Activated naive CD4-positive, alpha-beta T cell (primary cell): ENCODE measurements at regions not wholly inside any gene's neighbourhood (a gene's known extent, or its start where the extent isn't known, plus 50 kb on each side); places are given as distances from the start of the nearest gene placed in this dataset.
"Not testable (repeated sequence)": the region's sequence is repeated elsewhere in the genome, so short reads cannot be mapped to it uniquely, and the experiment has no call there.

Source experiments
- DNase-seq, 4 experiments: peaks; one replicate each; lab custom pipeline; 2025; lab: John Stamatoyannopoulos, UW

GRCh38 chr14:38589747-38590350 lies 334.0 kb upstream of the CLEC14A start:
- DNase-seq, result no peak

GRCh38 chr14:38583471-38583870 lies 327.6 kb upstream of the CLEC14A start:
- no peak for DNase-seq

- DNase-seq, result no peak
Observed at GRCh38 chr14:38578278-38578681, 322.4 kb upstream of the CLEC14A start.

GRCh38 chr14:38567703-38568102 lies 311.8 kb upstream of the CLEC14A start:
- no peak for DNase-seq

GRCh38 chr14:38561657-38562056 lies 305.8 kb upstream of the CLEC14A start:
- no peak for DNase-seq

DNA sequence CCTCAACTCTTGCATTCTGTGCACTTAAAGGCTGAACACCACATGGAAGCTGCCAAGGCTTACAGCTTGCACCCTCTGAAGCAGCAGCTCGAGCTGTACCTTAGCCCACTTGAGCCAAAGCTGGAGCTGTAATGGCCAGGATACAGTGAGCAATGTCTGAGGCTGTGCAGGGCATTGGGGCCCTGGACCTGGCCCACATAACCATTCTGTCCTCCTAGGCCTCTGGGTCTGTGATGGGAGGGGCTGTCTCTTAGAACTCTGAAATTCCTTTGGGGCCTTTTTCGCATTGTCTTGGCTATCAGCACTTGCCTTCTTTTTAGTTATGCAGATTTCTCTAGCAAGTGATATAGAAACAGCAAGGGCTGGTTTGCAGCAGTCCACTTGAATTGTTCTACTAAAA lies 303.8 kb upstream of the CLEC14A start:
- DNase-seq, result no peak

DNA sequence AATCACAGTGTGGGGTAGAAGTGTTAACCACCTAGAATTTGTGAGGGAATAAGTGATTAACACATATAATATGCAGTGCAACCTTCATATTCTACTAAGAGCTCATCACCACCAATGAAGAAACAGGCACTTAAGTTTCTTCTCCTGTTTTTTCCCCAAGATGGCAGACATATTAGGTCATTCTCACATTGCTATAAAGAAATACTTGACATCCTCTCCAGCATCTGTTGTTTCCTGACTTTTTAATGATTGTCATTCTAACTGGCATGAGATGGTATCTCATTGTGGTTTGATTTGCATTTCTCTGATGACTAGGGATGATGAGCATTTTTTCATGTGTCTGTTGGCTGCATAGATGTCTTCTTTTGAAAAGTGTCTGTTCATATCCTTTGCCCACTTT lies 301.5 kb upstream of the CLEC14A start:
- not testable (repeated sequence) for DNase-seq

- no peak for DNase-seq
Observed at GRCh38 chr14:38556252-38556651, 300.4 kb upstream of the CLEC14A start.

- no peak for DNase-seq
Observed at GRCh38 chr14:38554026-38554425, 298.1 kb upstream of the CLEC14A start.

GRCh38 chr14:38553586-38553985 lies 297.7 kb upstream of the CLEC14A start:
- DNase-seq, result no peak

- DNase-seq, result no peak
Observed at GRCh38 chr14:38549564-38549963, 293.7 kb upstream of the CLEC14A start.

DNA sequence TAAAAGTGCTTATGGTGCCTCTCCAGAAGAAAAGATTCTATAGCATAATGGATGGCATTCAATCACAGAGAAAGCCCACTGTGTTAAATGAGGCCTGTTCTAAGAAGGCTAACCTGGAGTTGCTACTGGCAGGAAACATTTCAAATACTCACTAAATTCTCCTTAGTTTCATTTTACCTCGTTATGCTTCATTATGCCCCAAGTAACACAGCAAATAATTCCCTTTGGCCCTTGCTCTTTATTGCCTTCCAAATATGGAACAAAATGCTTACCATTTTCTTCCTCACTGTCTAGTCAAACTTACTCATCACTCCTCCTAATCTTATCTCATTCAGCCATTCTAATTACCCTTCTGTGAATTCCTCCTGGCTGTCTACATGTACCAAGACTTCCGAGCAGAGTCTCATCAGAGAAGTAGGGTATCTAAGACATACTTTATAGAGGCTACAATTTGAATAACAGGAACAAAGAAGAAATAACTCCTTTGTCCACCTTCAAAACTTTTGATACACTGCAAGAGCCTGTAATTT lies 292.1 kb upstream of the CLEC14A start:
- no peak for DNase-seq

- no peak for DNase-seq
Observed at GRCh38 chr14:38546932-38547551, 291.1 kb upstream of the CLEC14A start.

GRCh38 chr14:38544776-38545175 lies 288.9 kb upstream of the CLEC14A start:
- no peak for DNase-seq

- not testable (repeated sequence) for DNase-seq
Observed at GRCh38 chr14:38543851-38544250, 288.0 kb upstream of the CLEC14A start.

DNA sequence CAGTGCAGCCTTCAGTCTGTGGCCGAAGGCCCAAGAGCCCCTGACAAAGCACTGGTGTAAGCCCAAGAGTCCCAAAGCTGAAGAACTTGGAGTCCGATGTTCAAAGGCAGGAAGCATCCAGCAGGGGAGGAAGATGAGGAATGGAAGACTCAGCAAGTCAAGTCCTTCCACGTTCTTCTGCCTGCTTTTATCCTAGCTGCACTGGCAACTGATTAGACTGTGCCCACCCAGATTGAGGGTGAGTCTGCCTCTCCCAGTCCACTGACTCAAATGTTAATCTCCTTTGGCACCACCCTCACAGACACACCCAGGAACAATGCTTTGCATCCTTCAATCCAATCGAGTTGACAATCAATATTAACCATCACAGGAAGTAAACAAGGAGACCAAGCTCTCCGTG lies 282.2 kb upstream of the CLEC14A start:
- not testable (repeated sequence) for DNase-seq

DNA sequence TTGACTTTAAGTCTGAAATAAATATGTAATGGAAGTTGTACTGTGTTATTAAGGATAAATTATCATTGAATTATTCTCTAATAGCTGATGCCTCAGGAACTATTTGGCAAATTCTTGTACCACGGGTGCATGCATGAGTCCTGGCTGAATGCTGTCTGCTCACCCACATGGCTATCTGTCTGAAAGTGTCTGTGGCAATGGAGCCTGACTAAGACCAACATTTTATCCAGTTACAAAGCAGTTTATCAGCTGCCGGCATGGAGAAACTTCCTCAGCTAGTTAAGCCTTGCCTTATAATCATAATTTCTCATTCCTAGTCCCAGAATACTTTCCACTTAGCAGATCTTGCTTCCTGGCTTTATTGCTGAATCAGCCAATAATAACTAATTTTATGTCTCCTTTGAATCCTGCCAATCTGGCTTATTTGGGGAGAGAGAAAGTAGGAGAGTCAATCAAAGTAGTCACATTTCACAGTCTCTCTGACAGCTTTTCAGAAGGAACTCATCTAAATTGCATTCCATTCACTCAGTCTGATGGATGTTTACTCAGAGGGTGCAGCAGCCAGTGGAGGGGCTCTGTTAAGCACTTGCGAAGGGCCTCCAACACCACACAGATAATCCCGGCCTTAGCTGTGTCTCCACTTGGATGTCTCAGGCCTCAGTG lies 280.6 kb upstream of the CLEC14A start:
- no peak for DNase-seq

DNA sequence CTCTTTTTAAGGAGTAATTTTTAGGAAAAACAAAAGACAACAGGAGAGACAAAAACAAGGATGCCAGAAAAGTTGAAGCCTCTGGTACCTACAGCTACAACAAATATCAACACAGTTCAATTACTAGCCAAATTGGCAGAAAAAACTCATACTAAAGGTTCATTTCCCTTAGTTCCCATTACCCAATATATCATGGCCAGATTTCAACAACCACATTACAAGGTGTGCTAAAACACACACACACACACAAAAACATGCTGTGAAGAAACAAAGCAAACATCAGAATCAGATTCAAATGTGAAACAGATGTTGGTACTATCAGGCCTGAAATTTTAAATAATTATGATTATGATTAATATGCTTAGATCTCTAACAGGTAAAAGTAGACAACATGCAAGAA lies 272.7 kb upstream of the CLEC14A start:
- no peak for DNase-seq

- no peak for DNase-seq
Observed at GRCh38 chr14:38527502-38527878, 271.6 kb upstream of the CLEC14A start.

GRCh38 chr14:38526826-38527501 lies 271.1 kb upstream of the CLEC14A start:
- no peak for DNase-seq

GRCh38 chr14:38524636-38525509 lies 269.0 kb upstream of the CLEC14A start:
- DNase-seq, result no peak

GRCh38 chr14:38522724-38523123 lies 266.8 kb upstream of the CLEC14A start:
- no peak for DNase-seq
